K562 (cell line): ENCODE measurements at regions not wholly inside any gene's neighbourhood (a gene's known extent, or its start where the extent isn't known, plus 50 kb on each side); places are given as distances from the start of the nearest gene placed in this dataset.
A peak's percentile ranks its signal among the peaks of the same experiment; 100 is the strongest.

Experiments
- CUX1 ChIP-seq: fragments of 200-800 bp; sonication (Bioruptor generic); IDR thresholded peaks from 2 replicates; pipeline ENCODE4 v1.6.1; 2016; ENCODE audit warnings: missing genetic modification characterization, missing compliant biosample characterization
- DNMT1 ChIP-seq: fragments of 450-650 bp; IDR thresholded peaks from 2 replicates; pipeline ENCODE4 v1.6.1; 2016; ENCODE audit warnings: antibody characterized with exemption, mild to moderate bottlenecking
- E2F6 ChIP-seq, 2 experiments: IDR thresholded peaks; 2 replicates each; pipeline ENCODE4 v1.6.1; 2011; ENCODE audit warnings: borderline replicate concordance in 1 of 2, control low read depth in 1 of 2, low read depth in 1 of 2, low read length in 1 of 2, mild to moderate bottlenecking in 1 of 2, mixed read lengths in 1 of 2, moderate library complexity in 1 of 2; ENCODE audit not compliant: insufficient read depth in 1 of 2, insufficient read length in 1 of 2, poor library complexity in 1 of 2, severe bottlenecking in 1 of 2; ENCODE audit errors: extremely low read depth in 1 of 2
- MITF ChIP-seq: IDR thresholded peaks from 2 replicates; pipeline ENCODE4 v1.6.1; 2014; ENCODE audit warnings: antibody characterized with exemption
- MYC ChIP-seq, 2 experiments: fragments of 250-450 bp in 1 of 2; sonication (Bioruptor Pico) in 1 of 2; IDR thresholded peaks; 2 replicates each; pipeline versions ENCODE4 v1.5.1 to v1.6.1; 2012 to 2021; ENCODE audit warnings: low read depth in 2 of 2, borderline replicate concordance in 1 of 2, improper control_type of control experiment in 1 of 2, low read length in 1 of 2, mild to moderate bottlenecking in 1 of 2, moderate library complexity in 1 of 2
- NFIX ChIP-seq: fragments of 250-450 bp; sonication (Bioruptor Pico); IDR thresholded peaks from 2 replicates; pipeline ENCODE4 v1.4.0; 2020; ENCODE audit warnings: low read depth, mild to moderate bottlenecking, moderate library complexity
- NUFIP1 ChIP-seq: fragments of 450-650 bp; IDR thresholded peaks from 2 replicates; pipeline ENCODE4 v1.6.1; 2018; ENCODE audit not compliant: partially characterized antibody
- RBBP5 ChIP-seq: fragments of 200-600 bp; sonication (generic); IDR thresholded peaks from 2 replicates; pipeline ENCODE4 v1.6.1; 2012; ENCODE audit warnings: borderline replicate concordance, mild to moderate bottlenecking, low read length, control low read depth, inconsistent platforms; ENCODE audit not compliant: insufficient read depth, poor library complexity, severe bottlenecking
- RBM25 ChIP-seq: fragments of 200-400 bp; formaldehyde crosslinking; IDR thresholded peaks from 2 replicates; pipeline ENCODE4 v1.6.1; 2018; ENCODE audit warnings: low read length, low read depth, moderate library complexity; ENCODE audit not compliant: severe bottlenecking
- SMARCB1 ChIP-seq: IDR thresholded peaks from 2 replicates; pipeline ENCODE4 v1.6.1; 2011; ENCODE audit warnings: improper control_type of control experiment, low read depth; ENCODE audit not compliant: insufficient read length
- SOX6 ChIP-seq: fragments of 450-650 bp; IDR thresholded peaks from 2 replicates; pipeline ENCODE4 v1.6.1; 2014; ENCODE audit warnings: mild to moderate bottlenecking
- XRCC3 ChIP-seq: fragments of 450-650 bp; IDR thresholded peaks from 2 replicates; pipeline ENCODE4 v1.6.1; 2017; ENCODE audit warnings: mild to moderate bottlenecking, moderate library complexity
- ZNF384 ChIP-seq: IDR thresholded peaks from 2 replicates; pipeline ENCODE4 v1.6.1; 2012; ENCODE audit warnings: low read depth, low read length, improper control_type of control experiment
- ZNF512 ChIP-seq: IDR thresholded peaks from 2 replicates; pipeline ENCODE4 v1.6.1; 2016; ENCODE audit warnings: missing genetic modification characterization, missing compliant biosample characterization
- ZNF696 ChIP-seq: fragments of 250-450 bp; sonication (Bioruptor Pico); conservative IDR thresholded peaks from 2 replicates; pipeline ENCODE4 v1.4.0; 2020; ENCODE audit warnings: mild to moderate bottlenecking, moderate library complexity
- ZNF766 ChIP-seq: fragments of 200-800 bp; sonication (Bioruptor generic); conservative IDR thresholded peaks from 2 replicates; pipeline ENCODE4 v1.6.1; 2016; ENCODE audit warnings: missing genetic modification characterization, missing compliant biosample characterization
- ZNF830 ChIP-seq: fragments of 250-450 bp; sonication (Bioruptor Pico); IDR thresholded peaks from 2 replicates; pipeline ENCODE4 v1.5.0; 2021; ENCODE audit warnings: mild to moderate bottlenecking

GRCh38 chrX:40266490-40267333, 169.0 kb upstream of the BCOR start (continued):
- no peak for TF ChIP-seq RBM25
- TF ChIP-seq MITF = no peak
- no peak for TF ChIP-seq DNMT1
- peak; percentile 16; the same call in 1 of the 2 replicates for TF ChIP-seq SOX6
- no peak for TF ChIP-seq ZNF512 (tag)
- TF ChIP-seq E2F6 (IDR thresholded peaks at IDR 0.05; ENCODE audit: borderline replicate concordance in 1 of 2, extremely low read depth in 1 of 2, insufficient read depth in 1 of 2, insufficient read length in 1 of 2, low read depth in 1 of 2, low read length in 1 of 2, poor library complexity in 1 of 2, severe bottlenecking in 1 of 2) = peak in 1 of 2 experiments; percentile 55
- TF ChIP-seq ZNF384 = no peak
- peak; percentile 54 for TF ChIP-seq RBBP5
- no peak; the same call in 1 of the 2 replicates for TF ChIP-seq ZNF766 (CRISPR knock-in tag)
- TF ChIP-seq NUFIP1 = no peak
- no peak for TF ChIP-seq NFIX (CRISPR knock-in tag)
- no peak for TF ChIP-seq ZNF830 (CRISPR knock-in tag)
- TF ChIP-seq ZNF696 (CRISPR knock-in tag) = no peak
- TF ChIP-seq SMARCB1 = no peak
- no peak for TF ChIP-seq XRCC3
- TF ChIP-seq MYC (IDR thresholded peaks at IDR 0.05; ENCODE audit: low read depth, low read length) = no peak
- TF ChIP-seq MYC (CRISPR knock-in tag; IDR thresholded peaks at IDR 0.05; ENCODE audit: borderline replicate concordance, low read depth) = no peak
- TF ChIP-seq CUX1 (CRISPR knock-in tag) = no peak
